Brain microvascular endothelial cell (primary cell): ENCODE measurements at regions not wholly inside any gene's neighbourhood (a gene's known extent, or its start where the extent isn't known, plus 50 kb on each side); places are given as distances from the start of the nearest gene placed in this dataset.
"Not testable (repeated sequence)": the region's sequence is repeated elsewhere in the genome, so short reads cannot be mapped to it uniquely, and the experiment has no call there.

ENCODE experiments used
- DNase-seq: peaks from one replicate; pipeline ENCODE4 v3.0.0-alpha.2; 2020
- H3K27ac ChIP-seq: fragments of 250-450 bp; sonication (Bioruptor Pico); 2 replicates; pipeline ENCODE4 v1.5.1; 2020; ENCODE audit warnings: mild to moderate bottlenecking, moderate library complexity
- H3K27me3 ChIP-seq: fragments of 250-450 bp; sonication (Bioruptor Pico); replicated peaks from 2 replicates; pipeline ENCODE4 v1.5.1; 2020; ENCODE audit warnings: mild to moderate bottlenecking
- H3K36me3 ChIP-seq: fragments of 250-450 bp; sonication (Bioruptor Pico); replicated peaks from 2 replicates; pipeline ENCODE4 v1.5.1; 2020; ENCODE audit warnings: mild to moderate bottlenecking
- H3K4me3 ChIP-seq: 2 replicates; pipeline ENCODE4 v1.5.1; 2011; ENCODE audit warnings: low read depth, mild to moderate bottlenecking, control low read depth, low read length, moderate library complexity
- CTCF ChIP-seq: IDR thresholded peaks from 2 replicates; pipeline ENCODE4 v1.5.1; 2011; ENCODE audit warnings: low read depth, mild to moderate bottlenecking, moderate library complexity, low read length, control low read depth, inconsistent platforms; ENCODE audit errors: missing control alignments
- in situ Hi-C: cut with HindIII; loops from 2 replicates; pipeline ENCODE4 v1.10.0; 2017; ENCODE audit warnings: low sequenced_read_pairs, low pct_ligation_motif_present

GRCh38 chrX:121761845-121762244 is 714.4 kb downstream of the GLUD2 start:
- H3K27ac ChIP-seq: no peak overlapping the region
- H3K27me3 ChIP-seq: no peaks in the 10 kb centered on the region
- no peak overlapping the region for H3K4me3 ChIP-seq
- in situ Hi-C loops: no loop called here
- TF ChIP-seq CTCF: no peak
- no peak for DNase-seq
- no peaks in the 10 kb centered on the region for H3K36me3 ChIP-seq

- no peak for TF ChIP-seq CTCF
Observed at GRCh38 chrX:121763671-121764070, 716.3 kb downstream of the GLUD2 start.

GRCh38 chrX:121768210-121768609 is 720.8 kb downstream of the GLUD2 start:
- H3K36me3 ChIP-seq, H3K27me3 ChIP-seq, H3K27ac ChIP-seq, H3K4me3 ChIP-seq, in situ Hi-C loops, DNase-seq: not testable (repeated sequence)

More at GRCh38 chrX:121763671-121764070, 716.3 kb downstream of the GLUD2 start:
- no peak overlapping the region for H3K27ac ChIP-seq
- H3K27me3 ChIP-seq: no peaks in the 10 kb centered on the region
- no peak for DNase-seq
- no peak overlapping the region for H3K4me3 ChIP-seq
- H3K36me3 ChIP-seq: no peaks in the 10 kb centered on the region
- in situ Hi-C loops: no loop called here

- no peak overlapping the region for H3K27ac ChIP-seq
- no peak overlapping the region for H3K4me3 ChIP-seq
- H3K36me3 ChIP-seq: no peaks in the 10 kb centered on the region
- no peak for TF ChIP-seq CTCF
- DNase-seq: no peak
- H3K27me3 ChIP-seq: no peaks in the 10 kb centered on the region
- in situ Hi-C loops: no loop called here
Observed at GRCh38 chrX:121781991-121782390, 734.6 kb downstream of the GLUD2 start.

GRCh38 chrX:121782544-121782943 is 735.1 kb downstream of the GLUD2 start:
- Histone ChIP-seq H3K27me3 (no peaks in the 10 kb centered on the region), H3K36me3 (no peaks in the 10 kb centered on the region), H3K27ac (no peak overlapping the region), H3K4me3 (no peak overlapping the region)
- no peak for DNase-seq
- no peak for TF ChIP-seq CTCF
- in situ Hi-C loops: no loop called here

- Histone ChIP-seq H3K36me3 (no peaks in the 10 kb centered on the region), H3K27ac (no peak overlapping the region), H3K4me3 (no peak overlapping the region), H3K27me3 (no peaks in the 10 kb centered on the region)
- in situ Hi-C loops: no loop called here
- TF ChIP-seq CTCF: no peak
- DNase-seq: no peak
Observed at GRCh38 chrX:121782976-121783375, 735.6 kb downstream of the GLUD2 start.
